ENCODE measurements at regions not wholly inside any gene's neighbourhood (a gene's known extent, or its start where the extent isn't known, plus 50 kb on each side); places are given as distances from the start of the nearest gene placed in this dataset.

DNA sequence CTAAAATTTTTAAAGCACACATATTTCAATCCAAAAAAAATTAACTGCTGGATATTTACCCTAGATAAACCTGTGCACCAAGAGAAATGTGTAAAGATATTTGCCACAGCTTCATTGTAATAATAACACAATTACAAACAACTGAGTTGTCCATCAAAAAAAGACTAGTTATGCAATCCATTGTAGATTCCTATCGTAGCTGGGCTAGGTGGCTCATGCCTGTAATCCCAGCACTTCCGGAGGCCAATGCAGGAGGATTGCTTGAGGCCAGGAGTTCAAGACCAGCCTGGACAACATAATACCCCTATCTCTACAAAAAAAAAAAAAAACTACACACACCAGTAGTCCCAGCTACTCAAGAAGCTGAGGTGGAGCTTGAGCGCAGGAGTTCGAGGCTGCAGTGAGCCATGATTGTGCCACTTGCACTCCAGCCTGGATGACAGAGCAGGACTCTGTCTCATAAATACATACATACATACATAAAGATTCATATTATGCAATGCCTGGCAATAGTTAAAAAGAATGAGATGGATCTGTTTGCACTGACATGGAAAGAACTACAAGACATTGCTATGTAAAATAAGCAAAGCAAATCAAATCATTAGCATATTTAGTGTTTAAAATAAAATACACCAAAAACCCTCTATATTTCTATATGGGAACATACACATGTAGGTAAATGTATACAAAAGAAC, 56.5 kb upstream of the CCDC28A start (continued):
- TF ChIP-seq RAD21 (IDR thresholded peaks at IDR 0.05 in 1 of 2, conservative IDR thresholded peaks at IDR 0.05 in 1 of 2; ENCODE audit: low read depth in 2 of 2, low read length in 2 of 2) = no peak
- TF ChIP-seq, protein P1, sequence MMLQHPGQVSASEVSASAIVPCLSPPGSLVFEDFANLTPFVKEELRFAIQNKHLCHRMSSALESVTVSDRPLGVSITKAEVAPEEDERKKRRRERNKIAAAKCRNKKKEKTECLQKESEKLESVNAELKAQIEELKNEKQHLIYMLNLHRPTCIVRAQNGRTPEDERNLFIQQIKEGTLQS (IDR thresholded peaks at IDR 0.05; ENCODE audit: insufficient read depth, low read depth, low read length) = no peak
- TF ChIP-seq, protein P2, sequence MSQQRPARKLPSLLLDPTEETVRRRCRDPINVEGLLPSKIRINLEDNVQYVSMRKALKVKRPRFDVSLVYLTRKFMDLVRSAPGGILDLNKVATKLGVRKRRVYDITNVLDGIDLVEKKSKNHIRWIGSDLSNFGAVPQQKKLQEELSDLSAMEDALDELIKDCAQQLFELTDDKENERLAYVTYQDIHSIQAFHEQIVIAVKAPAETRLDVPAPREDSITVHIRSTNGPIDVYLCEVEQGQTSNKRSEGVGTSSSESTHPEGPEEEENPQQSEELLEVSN (IDR thresholded peaks at IDR 0.05) = no peak
